ENCODE measurements at regions not wholly inside any gene's neighbourhood (a gene's known extent, or its start where the extent isn't known, plus 50 kb on each side); places are given as distances from the start of the nearest gene placed in this dataset.

- H3K27ac ChIP-seq, result no peak overlapping the region
- no peaks in the 10 kb centered on the region for H3K36me3 ChIP-seq
- intact Hi-C loops (cut with DNase I), result no loop called here
- no peak overlapping the region for H3K9ac ChIP-seq (ENCODE audit: low read depth in 2 of 2, low read length in 2 of 2)
- no peak for TF ChIP-seq CTCF (IDR thresholded peaks at IDR 0.05)
- no peaks in the 10 kb centered on the region for H3K4me1 ChIP-seq
- H3K27me3 ChIP-seq, result no peaks in the 10 kb centered on the region
- no peak overlapping the region for H3K4me3 ChIP-seq
- no peak for DNase-seq
- H3K9me3 ChIP-seq, result no peaks in the 10 kb centered on the region
Measured at GRCh38 chr18:43605224-43605623, 327.9 kb upstream of the SYT4 start.

DNA sequence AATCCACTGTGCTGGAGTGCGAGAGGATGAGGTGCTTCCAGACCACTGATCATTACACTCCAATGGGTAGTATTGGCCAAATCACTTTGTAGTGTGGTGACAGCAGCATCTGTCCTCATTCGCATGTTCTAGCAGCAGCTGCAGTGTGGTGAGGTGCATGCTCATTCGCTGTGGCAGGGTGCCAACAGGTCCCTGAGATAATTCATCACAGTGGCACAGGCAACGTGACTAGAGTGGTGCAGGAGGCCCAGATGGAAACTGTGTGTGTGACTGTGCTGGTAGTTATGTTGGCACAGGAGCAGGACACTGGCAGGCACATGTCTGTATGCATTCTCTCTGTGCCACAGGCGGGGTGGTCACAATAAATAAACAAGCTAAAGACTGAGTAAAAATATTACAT, 329.5 kb upstream of the SYT4 start:
- Histone ChIP-seq H3K9ac (ENCODE audit: low read depth in 2 of 2, low read length in 2 of 2) (no peak overlapping the region), H3K4me1 (no peaks in the 10 kb centered on the region), H3K36me3 (no peaks in the 10 kb centered on the region), H3K27me3 (no peaks in the 10 kb centered on the region), H3K27ac (no peak overlapping the region), H3K9me3 (no peaks in the 10 kb centered on the region), H3K4me3 (no peak overlapping the region)
- intact Hi-C loops (cut with DNase I), result no loop called here
- DNase-seq, result no peak
- TF ChIP-seq CTCF (IDR thresholded peaks at IDR 0.05), result no peak

- intact Hi-C loops (cut with DNase I), result loop anchor here (10.0 kb wide), 1 partner anchor 1764 kb away; no protein-coding TSS in a partner anchor
- Histone ChIP-seq H3K9ac (ENCODE audit: low read depth in 2 of 2, low read length in 2 of 2) (no peak overlapping the region), H3K4me3 (no peak overlapping the region), H3K9me3 (no peaks in the 10 kb centered on the region), H3K4me1 (no peaks in the 10 kb centered on the region), H3K27me3 (no peaks in the 10 kb centered on the region), H3K27ac (no peak overlapping the region), H3K36me3 (no peaks in the 10 kb centered on the region)
- peak; percentile 32 for TF ChIP-seq CTCF (IDR thresholded peaks at IDR 0.05)
- no peak for DNase-seq
Measured at GRCh38 chr18:43620936-43621335, 343.6 kb upstream of the SYT4 start.

DNA sequence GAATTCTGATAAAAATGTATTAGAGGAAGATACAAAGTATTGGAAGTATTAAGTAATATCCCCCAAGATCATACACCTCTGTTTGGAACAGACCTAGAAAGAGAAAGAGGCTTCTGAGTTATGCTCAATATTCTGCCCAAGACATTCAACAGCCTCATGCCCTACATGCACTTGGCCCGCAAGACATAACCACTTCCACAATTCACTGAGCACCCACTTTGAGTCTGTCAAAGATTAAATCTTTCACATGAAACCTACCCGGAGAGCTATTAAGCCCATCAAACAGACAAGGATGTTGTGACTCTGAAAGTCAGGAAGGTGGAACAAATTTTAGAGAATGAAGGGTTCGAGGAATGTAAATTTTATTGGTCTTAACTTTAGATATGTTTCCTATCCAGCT, 344.7 kb upstream of the SYT4 start:
- intact Hi-C loops (cut with DNase I), result loop anchor here (10.0 kb wide), 1 partner anchor 1763 kb away; no protein-coding TSS in a partner anchor
- Histone ChIP-seq H3K4me3 (no peak overlapping the region), H3K9me3 (no peaks in the 10 kb centered on the region), H3K27ac (no peak overlapping the region), H3K4me1 (no peaks in the 10 kb centered on the region), H3K27me3 (no peaks in the 10 kb centered on the region), H3K9ac (ENCODE audit: low read depth in 2 of 2, low read length in 2 of 2) (no peak overlapping the region), H3K36me3 (no peaks in the 10 kb centered on the region)
- TF ChIP-seq CTCF (IDR thresholded peaks at IDR 0.05), result no peak
- DNase-seq, result no peak

GRCh38 chr18:43625582-43625981, 348.3 kb upstream of the SYT4 start:
- no peak overlapping the region for H3K27ac ChIP-seq

More at GRCh38 chr18:43625582-43625981, 348.3 kb upstream of the SYT4 start:
- intact Hi-C loops (cut with DNase I), result loop anchor here (10.0 kb wide), 1 partner anchor 1759 kb away; no protein-coding TSS in a partner anchor
- H3K4me3 ChIP-seq, result no peak overlapping the region
- H3K27me3 ChIP-seq, result no peaks in the 10 kb centered on the region
- no peaks in the 10 kb centered on the region for H3K9me3 ChIP-seq
- H3K9ac ChIP-seq (ENCODE audit: low read depth in 2 of 2, low read length in 2 of 2), result no peak overlapping the region
- no peaks in the 10 kb centered on the region for H3K4me1 ChIP-seq
- no peaks in the 10 kb centered on the region for H3K36me3 ChIP-seq
- TF ChIP-seq CTCF (IDR thresholded peaks at IDR 0.05), result no peak
- DNase-seq, result no peak
